DMS53 (cell line): ENCODE measurements at regions not wholly inside any gene's neighbourhood (a gene's known extent, or its start where the extent isn't known, plus 50 kb on each side); places are given as distances from the start of the nearest gene placed in this dataset.
A peak's percentile ranks its signal among the peaks of the same experiment; 100 is the strongest.
"Not testable (repeated sequence)": the region's sequence is repeated elsewhere in the genome, so short reads cannot be mapped to it uniquely, and the experiment has no call there.

Source experiments
- DNase-seq: peaks from one replicate; lab custom pipeline; 2025; lab: John Stamatoyannopoulos, UW

- DNase-seq, result no peak
These were observed 1118.5 kb downstream of the SLC16A7 start for GRCh38 chr12:60714141-60714900.

GRCh38 chr12:60724475-60724874 is 1128.6 kb downstream of the SLC16A7 start:
- no peak for DNase-seq

GRCh38 chr12:60724984-60725383 is 1129.2 kb downstream of the SLC16A7 start:
- DNase-seq, result no peak

- no peak for DNase-seq
These were observed 1156.8 kb downstream of the SLC16A7 start for GRCh38 chr12:60752589-60752988.

GRCh38 chr12:60758224-60758623 is 1162.4 kb downstream of the SLC16A7 start:
- DNase-seq, result no peak

GRCh38 chr12:60760965-60761364 is 1165.1 kb downstream of the SLC16A7 start:
- DNase-seq, result no peak

GRCh38 chr12:60801166-60801565 is 1205.3 kb downstream of the SLC16A7 start:
- not testable (repeated sequence) for DNase-seq

GRCh38 chr12:60803147-60803546 is 1207.3 kb downstream of the SLC16A7 start:
- no peak for DNase-seq

- peak; percentile 29 for DNase-seq
These were observed 1209.5 kb downstream of the SLC16A7 start for GRCh38 chr12:60805364-60805763.

GRCh38 chr12:60819794-60820193 is 1224.0 kb downstream of the SLC16A7 start:
- no peak for DNase-seq

GRCh38 chr12:60822580-60822979 is 1226.8 kb downstream of the SLC16A7 start:
- no peak for DNase-seq

- no peak for DNase-seq
These were observed 1234.6 kb downstream of the SLC16A7 start for GRCh38 chr12:60830381-60830780.

- DNase-seq, result no peak
These were observed 1236.5 kb downstream of the SLC16A7 start for GRCh38 chr12:60832290-60832689.

- no peak for DNase-seq
These were observed 1238.5 kb downstream of the SLC16A7 start for GRCh38 chr12:60834372-60834771.

GRCh38 chr12:60834806-60835205 is 1239.0 kb downstream of the SLC16A7 start:
- DNase-seq, result no peak

GRCh38 chr12:60836651-60837050 is 1240.8 kb downstream of the SLC16A7 start:
- DNase-seq, result no peak

GRCh38 chr12:60842181-60842580 is 1246.4 kb downstream of the SLC16A7 start:
- no peak for DNase-seq

- DNase-seq, result no peak
These were observed 1248.3 kb downstream of the SLC16A7 start for GRCh38 chr12:60844101-60844500.

GRCh38 chr12:60844875-60845274 is 1249.0 kb downstream of the SLC16A7 start:
- DNase-seq, result no peak

- DNase-seq, result peak; percentile 78
These were observed 1249.9 kb downstream of the SLC16A7 start for GRCh38 chr12:60845696-60846095.

- no peak for DNase-seq
These were observed 1251.5 kb downstream of the SLC16A7 start for GRCh38 chr12:60847281-60847680.

- DNase-seq, result no peak
These were observed 1253.9 kb downstream of the SLC16A7 start for GRCh38 chr12:60849723-60850122.

GRCh38 chr12:60853407-60853806 is 1257.6 kb downstream of the SLC16A7 start:
- DNase-seq, result no peak

- DNase-seq, result no peak
These were observed 1267.6 kb downstream of the SLC16A7 start for GRCh38 chr12:60863421-60863820.
